ENCODE measurements at regions not wholly inside any gene's neighbourhood (a gene's known extent, or its start where the extent isn't known, plus 50 kb on each side); places are given as distances from the start of the nearest gene placed in this dataset.

DNA sequence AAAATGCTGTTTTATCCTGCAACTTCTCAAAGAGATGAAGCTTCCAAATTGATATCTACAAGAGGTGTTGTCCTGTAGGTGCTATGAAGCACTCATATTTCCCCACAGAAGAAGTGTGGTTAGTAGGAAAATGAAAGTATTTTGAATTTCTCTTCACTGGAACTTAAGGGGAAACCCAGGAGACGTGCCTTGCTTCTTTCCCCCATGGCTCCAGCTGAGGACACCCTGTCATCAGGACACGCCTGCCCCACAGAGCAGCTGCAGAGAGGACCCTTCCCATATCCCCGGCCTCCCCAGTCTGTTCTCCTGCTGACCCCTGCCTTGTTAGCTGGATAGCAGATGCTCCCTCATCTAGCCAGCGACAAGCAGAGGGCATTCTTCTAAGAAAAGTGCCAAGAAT is 371.3 kb downstream of the COG6 start:
- H3K36me3 ChIP-seq (ENCODE audit: insufficient read depth, low read length): no peaks in the 10 kb centered on the region

DNA sequence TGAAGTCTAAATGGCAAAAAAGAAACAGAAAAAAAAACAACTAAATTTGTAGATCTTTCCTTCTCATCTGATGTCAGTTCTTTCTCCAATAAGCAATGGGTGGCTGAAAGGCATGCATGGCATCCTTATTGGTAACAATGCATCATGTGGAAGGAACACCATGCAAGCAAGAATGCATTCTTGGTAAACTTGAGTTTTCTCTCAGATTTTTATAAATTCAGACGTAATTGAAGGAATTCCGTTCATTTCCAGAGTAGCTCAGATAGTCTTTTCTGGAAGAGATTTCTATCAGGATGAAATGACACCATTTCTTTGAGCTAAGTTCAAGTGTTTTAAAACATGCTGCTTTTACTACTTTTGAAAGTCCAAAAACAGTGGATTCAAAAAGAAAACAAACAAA is 373.0 kb downstream of the COG6 start:
- Histone ChIP-seq H3K36me3 (ENCODE audit: insufficient read depth, low read length) (no peaks in the 10 kb centered on the region), H2AFZ (ENCODE audit: low read length) (no peak overlapping the region), H3K79me2 (ENCODE audit: insufficient read depth, low read depth, low read length) (no peaks in the 10 kb centered on the region), H3K27ac (ENCODE audit: low read depth, low read length, poor library complexity, severe bottlenecking) (no peak overlapping the region), H3K4me2 (ENCODE audit: low read length) (no peak overlapping the region), H3K9me2 (ENCODE audit: insufficient read depth, low read length) (no peaks in the 10 kb centered on the region), H3K4me1 (ENCODE audit: insufficient read depth, low read length, poor library complexity, severe bottlenecking) (peaks cover 12% of the 10 kb centered on the region), H3K4me3 (ENCODE audit: low read depth, low read length, poor library complexity, severe bottlenecking) (no peak overlapping the region), H4K20me1 (ENCODE audit: insufficient read depth, low read length) (no peaks in the 10 kb centered on the region), H3K9me3 (ENCODE audit: low read length) (no peaks in the 10 kb centered on the region)
- TF ChIP-seq EZH2phosphoT487 (IDR thresholded peaks at IDR 0.05; ENCODE audit: borderline replicate concordance, low read depth, low read length) (no peak), CTCF (conservative IDR thresholded peaks at IDR 0.05; ENCODE audit: low read length) (no peak)
- no peak for DNase-seq (ENCODE audit: low spot score)
- CTCF ChIA-PET (ENCODE audit: unreplicated experiment): no interaction called here
- POLR2A ChIA-PET: interaction anchor here (0.6 to 1.0 kb wide), 3 partner anchors 29 to 860 kb away, joined by 3 to 4 read pairs (median 3); no protein-coding TSS in a partner anchor
- no TSS peak for BruUV-seq (replicated peaks)
- intact Hi-C loops (cut with micrococcal nuclease; ENCODE audit: unreplicated experiment): no loop called here

More for the DNA sequence above, 371.3 kb downstream of the COG6 start:
- Histone ChIP-seq H3K9me2 (ENCODE audit: insufficient read depth, low read length) (no peaks in the 10 kb centered on the region), H3K4me1 (ENCODE audit: insufficient read depth, low read length, poor library complexity, severe bottlenecking) (peaks cover 12% of the 10 kb centered on the region), H3K79me2 (ENCODE audit: insufficient read depth, low read depth, low read length) (no peaks in the 10 kb centered on the region), H3K9me3 (ENCODE audit: low read length) (no peaks in the 10 kb centered on the region), H4K20me1 (ENCODE audit: insufficient read depth, low read length) (no peaks in the 10 kb centered on the region), H3K27ac (ENCODE audit: low read depth, low read length, poor library complexity, severe bottlenecking) (no peak overlapping the region), H3K4me3 (ENCODE audit: low read depth, low read length, poor library complexity, severe bottlenecking) (no peak overlapping the region), H3K4me2 (ENCODE audit: low read length) (peak overlapping the region; percentile 42), H2AFZ (ENCODE audit: low read length) (no peak overlapping the region)
- no TSS peak for BruUV-seq (replicated peaks)
- CTCF ChIA-PET (ENCODE audit: unreplicated experiment): no interaction called here
- no peak for DNase-seq (ENCODE audit: low spot score)
- POLR2A ChIA-PET: interaction anchor here (0.6 to 0.7 kb wide), 2 partner anchors 12 to 291 kb away, joined by 3 to 4 read pairs; no protein-coding TSS in a partner anchor
- intact Hi-C loops (cut with micrococcal nuclease; ENCODE audit: unreplicated experiment): no loop called here
- TF ChIP-seq CTCF (conservative IDR thresholded peaks at IDR 0.05; ENCODE audit: low read length) (no peak), EZH2phosphoT487 (IDR thresholded peaks at IDR 0.05; ENCODE audit: borderline replicate concordance, low read depth, low read length) (no peak)

DNA sequence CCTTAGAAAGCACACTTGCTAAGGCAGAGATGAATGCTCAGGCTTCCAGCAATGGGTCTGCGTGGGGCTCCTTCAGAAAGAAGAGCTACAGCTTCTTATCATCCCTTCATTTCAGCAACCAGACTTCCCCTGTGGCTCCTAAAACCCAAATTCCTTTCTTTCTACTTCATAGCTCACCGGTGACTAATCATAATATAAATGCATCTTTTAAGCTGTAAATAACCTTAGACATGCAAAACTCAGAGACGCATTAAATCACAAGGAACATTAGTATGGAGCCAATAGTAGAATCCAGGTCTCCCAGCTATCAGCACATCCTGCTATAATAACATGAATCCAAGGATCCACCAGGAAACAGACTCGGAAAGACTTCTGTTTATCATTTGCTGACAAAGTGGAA is 375.6 kb downstream of the COG6 start:
- intact Hi-C loops (cut with micrococcal nuclease; ENCODE audit: unreplicated experiment): no loop called here
- BruUV-seq (replicated peaks): no TSS peak
- no peaks in the 10 kb centered on the region for H4K20me1 ChIP-seq (ENCODE audit: insufficient read depth, low read length)

More for the DNA sequence above, 375.6 kb downstream of the COG6 start:
- Histone ChIP-seq H3K27ac (ENCODE audit: low read depth, low read length, poor library complexity, severe bottlenecking) (no peak overlapping the region), H3K9me3 (ENCODE audit: low read length) (no peaks in the 10 kb centered on the region), H3K4me3 (ENCODE audit: low read depth, low read length, poor library complexity, severe bottlenecking) (no peak overlapping the region), H2AFZ (ENCODE audit: low read length) (no peak overlapping the region), H3K4me2 (ENCODE audit: low read length) (no peak overlapping the region), H3K79me2 (ENCODE audit: insufficient read depth, low read depth, low read length) (no peaks in the 10 kb centered on the region), H3K36me3 (ENCODE audit: insufficient read depth, low read length) (no peaks in the 10 kb centered on the region), H3K9me2 (ENCODE audit: insufficient read depth, low read length) (no peaks in the 10 kb centered on the region), H3K4me1 (ENCODE audit: insufficient read depth, low read length, poor library complexity, severe bottlenecking) (peaks cover 10% of the 10 kb centered on the region)
- no peak for DNase-seq (ENCODE audit: low spot score)
- CTCF ChIA-PET (ENCODE audit: unreplicated experiment): no interaction called here
- no peak for TF ChIP-seq CTCF (conservative IDR thresholded peaks at IDR 0.05; ENCODE audit: low read length)
- TF ChIP-seq EZH2phosphoT487 (IDR thresholded peaks at IDR 0.05; ENCODE audit: borderline replicate concordance, low read depth, low read length): no peak
- POLR2A ChIA-PET: no interaction called here
